Osteoblast (primary cell): ENCODE measurements at regions not wholly inside any gene's neighbourhood (a gene's known extent, or its start where the extent isn't known, plus 50 kb on each side); places are given as distances from the start of the nearest gene placed in this dataset.

ENCODE experiments used
- DNase-seq: peaks from one replicate; pipeline ENCODE4 v3.0.0; 2011; ENCODE audit warnings: low spot score, mixed read lengths; ENCODE audit not compliant: insufficient read length; ENCODE audit errors: missing footprints
- H2AFZ ChIP-seq: 2 replicates; pipeline ENCODE4 v1.6.0; 2011; ENCODE audit warnings: mild to moderate bottlenecking, low read length
- H3K27ac ChIP-seq: 2 replicates; pipeline ENCODE4 v1.5.1; 2011; ENCODE audit warnings: mild to moderate bottlenecking, low read depth, low read length, moderate library complexity
- H3K27me3 ChIP-seq: 2 replicates; pipeline ENCODE4 v1.6.0; 2012; ENCODE audit warnings: mild to moderate bottlenecking, control low read depth, inconsistent platforms, low read length, moderate library complexity; ENCODE audit not compliant: insufficient read depth
- H3K36me3 ChIP-seq: 2 replicates; pipeline ENCODE4 v1.5.1; 2011; ENCODE audit warnings: mild to moderate bottlenecking, low read length, control low read depth, moderate library complexity; ENCODE audit not compliant: insufficient read depth
- H3K4me1 ChIP-seq: 2 replicates; pipeline ENCODE4 v1.5.1; 2011; ENCODE audit warnings: mild to moderate bottlenecking, low read length, control low read depth, moderate library complexity; ENCODE audit not compliant: insufficient read depth
- H3K4me2 ChIP-seq: 2 replicates; pipeline ENCODE4 v1.6.0; 2011; ENCODE audit warnings: mild to moderate bottlenecking, low read length; ENCODE audit not compliant: insufficient read depth
- H3K4me3 ChIP-seq: fragments of 200-600 bp; sonication (generic); 3 replicates; pipeline ENCODE4 v1.5.1; 2012; ENCODE audit warnings: mild to moderate bottlenecking, low read length, inconsistent platforms; ENCODE audit not compliant: insufficient read depth
- H3K79me2 ChIP-seq: 2 replicates; pipeline ENCODE4 v1.6.0; 2012; ENCODE audit warnings: mild to moderate bottlenecking, low read length, control low read depth, inconsistent platforms; ENCODE audit not compliant: insufficient read depth
- H3K9me3 ChIP-seq: 2 replicates; pipeline ENCODE4 v1.5.1; 2011; ENCODE audit warnings: low read depth, low read length, control low read depth
- H4K20me1 ChIP-seq: 2 replicates; pipeline ENCODE4 v1.6.0; 2012; ENCODE audit warnings: mild to moderate bottlenecking, low read length, control low read depth; ENCODE audit not compliant: insufficient read depth
- CTCF ChIP-seq: IDR thresholded peaks from 2 replicates; pipeline ENCODE4 v1.5.1; 2011; ENCODE audit warnings: mild to moderate bottlenecking, low read depth, low read length, moderate library complexity; ENCODE audit errors: extremely low read depth

DNA sequence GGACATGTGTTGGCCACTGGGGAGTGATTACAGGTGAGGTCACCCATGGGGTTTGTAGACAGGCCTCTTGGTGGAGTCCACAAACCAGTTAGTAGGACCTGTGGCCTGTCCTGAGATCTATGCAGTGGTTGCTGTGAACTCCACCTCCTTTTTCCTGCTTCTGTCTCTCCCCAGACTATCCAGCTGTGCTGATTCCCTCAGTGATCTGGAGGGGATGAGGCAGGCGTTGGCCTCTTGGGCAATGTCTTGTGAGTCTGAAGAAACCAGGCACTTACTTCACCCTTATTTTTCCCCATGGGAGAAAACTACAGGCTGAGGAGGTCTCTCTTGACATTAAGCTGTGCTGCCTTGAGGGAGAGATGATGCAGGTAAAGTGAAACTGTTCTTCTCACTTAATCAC, 257.2 kb upstream of the PRICKLE1 start:
- Histone ChIP-seq H3K27ac (no peak overlapping the region), H3K4me1 (no peaks in the 10 kb centered on the region), H4K20me1 (no peaks in the 10 kb centered on the region), H3K27me3 (no peaks in the 10 kb centered on the region), H3K36me3 (no peaks in the 10 kb centered on the region), H3K4me3 (no peak overlapping the region), H2AFZ (no peak overlapping the region), H3K79me2 (no peaks in the 10 kb centered on the region), H3K4me2 (no peak overlapping the region), H3K9me3 (no peaks in the 10 kb centered on the region)
- no peak for DNase-seq
- TF ChIP-seq CTCF = no peak

DNA sequence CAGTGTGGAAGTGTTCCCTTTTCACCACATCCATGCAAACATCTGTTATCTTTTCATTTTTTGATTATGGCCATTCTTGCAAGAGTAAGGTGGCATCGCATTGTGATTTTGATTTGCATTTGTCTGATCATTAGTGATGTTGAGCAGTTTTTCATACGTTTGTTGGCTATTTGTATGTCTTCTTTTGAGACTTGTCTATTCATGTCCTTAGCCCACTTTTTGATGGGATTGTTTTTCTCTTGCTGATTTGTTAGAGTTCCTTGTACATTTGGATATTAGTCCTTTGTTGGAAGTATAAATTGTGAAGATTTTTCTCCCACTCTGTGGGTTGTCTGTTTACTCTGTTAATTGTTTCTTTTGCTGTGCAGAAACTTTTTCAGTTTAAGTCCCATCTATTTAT, 244.5 kb upstream of the PRICKLE1 start:
- H3K4me2 ChIP-seq = no peak overlapping the region
- TF ChIP-seq CTCF = no peak
- no peak for DNase-seq
- no peaks in the 10 kb centered on the region for H4K20me1 ChIP-seq
- no peaks in the 10 kb centered on the region for H3K79me2 ChIP-seq
- H3K27me3 ChIP-seq = no peaks in the 10 kb centered on the region
- H3K4me1 ChIP-seq = no peaks in the 10 kb centered on the region
- H3K4me3 ChIP-seq = no peak overlapping the region
- H3K9me3 ChIP-seq = no peaks in the 10 kb centered on the region
- H3K27ac ChIP-seq = no peak overlapping the region
- H2AFZ ChIP-seq = no peak overlapping the region
- H3K36me3 ChIP-seq = no peaks in the 10 kb centered on the region

- H3K9me3 ChIP-seq = no peaks in the 10 kb centered on the region
- no peaks in the 10 kb centered on the region for H3K4me1 ChIP-seq
- no peak for TF ChIP-seq CTCF
- H3K4me3 ChIP-seq = no peak overlapping the region
- H3K79me2 ChIP-seq = no peaks in the 10 kb centered on the region
- H3K36me3 ChIP-seq = no peaks in the 10 kb centered on the region
- no peaks in the 10 kb centered on the region for H3K27me3 ChIP-seq
- no peak overlapping the region for H2AFZ ChIP-seq
- no peak overlapping the region for H3K4me2 ChIP-seq
- H3K27ac ChIP-seq = no peak overlapping the region
- DNase-seq = no peak
- no peaks in the 10 kb centered on the region for H4K20me1 ChIP-seq
Observed at GRCh38 chr12:42828836-42829235, 239.3 kb upstream of the PRICKLE1 start.

DNA sequence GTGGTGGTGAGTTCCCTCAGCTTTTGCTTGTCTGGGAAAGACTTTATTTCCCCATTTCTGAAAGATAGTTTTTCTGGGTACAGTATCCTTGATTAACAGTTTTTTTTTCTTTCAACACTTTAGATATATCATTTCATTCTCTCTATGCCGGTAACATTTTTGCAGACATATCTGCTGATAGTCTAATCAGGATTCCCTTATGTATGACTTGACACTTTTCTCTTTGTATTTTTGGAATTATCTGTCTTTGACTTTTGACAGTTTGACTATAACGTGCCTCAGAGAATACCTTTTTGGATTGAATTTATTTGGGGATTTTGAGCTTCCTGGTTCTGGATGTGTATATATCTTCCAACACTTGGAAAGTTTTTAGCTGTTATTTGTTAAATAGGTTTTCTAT, 234.8 kb upstream of the PRICKLE1 start:
- H3K27me3 ChIP-seq = peaks cover 2% of the 10 kb centered on the region
- TF ChIP-seq CTCF = no peak
- H3K27ac ChIP-seq = no peak overlapping the region
- H3K9me3 ChIP-seq = no peaks in the 10 kb centered on the region
- no peak overlapping the region for H3K4me3 ChIP-seq
- no peak overlapping the region for H2AFZ ChIP-seq
- H4K20me1 ChIP-seq = no peaks in the 10 kb centered on the region
- H3K4me2 ChIP-seq = no peak overlapping the region
- no peaks in the 10 kb centered on the region for H3K79me2 ChIP-seq
- H3K36me3 ChIP-seq = no peaks in the 10 kb centered on the region
- no peaks in the 10 kb centered on the region for H3K4me1 ChIP-seq
- DNase-seq = no peak
